ENCODE measurements at regions not wholly inside any gene's neighbourhood (a gene's known extent, or its start where the extent isn't known, plus 50 kb on each side); places are given as distances from the start of the nearest gene placed in this dataset.
"Not testable (repeated sequence)": the region's sequence is repeated elsewhere in the genome, so short reads cannot be mapped to it uniquely, and the experiment has no call there.

- no peak for DNase-seq
Observed at GRCh38 chr7:131656980-131657723, 100.7 kb upstream of the PODXL start.

GRCh38 chr7:131655866-131656265 is 99.4 kb upstream of the PODXL start:
- DNase-seq: no peak

DNA sequence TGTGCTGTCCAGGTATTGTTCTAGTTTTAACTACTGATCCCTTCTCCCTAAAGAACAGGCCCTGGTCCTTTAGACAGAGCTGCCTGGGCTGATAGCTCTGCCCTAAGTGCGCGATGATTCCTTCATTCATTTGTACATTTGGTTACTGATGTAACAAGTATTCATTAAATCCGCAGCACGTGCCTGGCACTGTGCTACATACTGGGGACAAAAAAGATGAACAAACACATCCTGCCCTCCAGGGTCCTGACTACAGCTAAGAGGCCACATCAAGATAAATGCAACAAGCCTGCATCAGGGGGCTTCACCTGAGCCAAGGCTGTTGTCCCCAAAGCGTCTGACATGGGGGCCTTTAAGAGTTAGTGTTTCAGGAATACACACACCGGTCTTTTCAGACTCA is 99.0 kb upstream of the PODXL start:
- no peak for DNase-seq

DNA sequence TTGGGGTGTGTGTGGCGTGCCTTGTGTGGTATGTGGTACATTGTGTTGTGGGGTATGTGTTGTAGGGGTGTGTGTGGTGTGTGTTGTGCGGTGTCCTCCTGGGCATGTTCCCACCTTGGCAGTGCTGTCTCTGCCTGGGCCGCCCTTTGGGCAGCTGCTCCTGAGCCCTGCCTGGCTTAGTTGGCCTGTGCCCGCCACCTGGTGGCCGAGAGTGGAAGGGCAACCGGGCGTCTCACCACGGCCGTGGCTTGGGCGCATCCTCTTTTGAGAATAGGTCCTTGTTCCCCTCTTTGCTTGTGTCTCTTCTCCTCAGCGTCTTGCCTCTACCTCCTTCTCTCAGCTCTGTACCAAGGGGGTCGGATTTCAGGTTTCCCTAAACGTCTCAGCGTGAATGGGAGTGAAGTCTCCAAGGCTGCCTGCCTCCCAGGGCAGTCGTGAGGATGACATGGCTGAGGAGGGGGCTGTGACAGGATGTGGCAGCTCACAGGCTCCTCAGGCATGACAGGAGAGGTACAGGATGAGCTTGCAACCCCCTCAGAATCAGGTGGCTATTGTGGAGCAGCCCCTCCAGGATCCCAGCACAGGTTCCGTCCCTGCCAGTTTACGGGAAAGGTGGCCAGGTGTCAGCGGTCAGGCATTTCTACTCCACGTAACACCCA is 98.4 kb upstream of the PODXL start:
- peak; percentile 88 to 91 for DNase-seq

GRCh38 chr7:131654249-131654558 is 97.8 kb upstream of the PODXL start:
- no peak for DNase-seq

DNA sequence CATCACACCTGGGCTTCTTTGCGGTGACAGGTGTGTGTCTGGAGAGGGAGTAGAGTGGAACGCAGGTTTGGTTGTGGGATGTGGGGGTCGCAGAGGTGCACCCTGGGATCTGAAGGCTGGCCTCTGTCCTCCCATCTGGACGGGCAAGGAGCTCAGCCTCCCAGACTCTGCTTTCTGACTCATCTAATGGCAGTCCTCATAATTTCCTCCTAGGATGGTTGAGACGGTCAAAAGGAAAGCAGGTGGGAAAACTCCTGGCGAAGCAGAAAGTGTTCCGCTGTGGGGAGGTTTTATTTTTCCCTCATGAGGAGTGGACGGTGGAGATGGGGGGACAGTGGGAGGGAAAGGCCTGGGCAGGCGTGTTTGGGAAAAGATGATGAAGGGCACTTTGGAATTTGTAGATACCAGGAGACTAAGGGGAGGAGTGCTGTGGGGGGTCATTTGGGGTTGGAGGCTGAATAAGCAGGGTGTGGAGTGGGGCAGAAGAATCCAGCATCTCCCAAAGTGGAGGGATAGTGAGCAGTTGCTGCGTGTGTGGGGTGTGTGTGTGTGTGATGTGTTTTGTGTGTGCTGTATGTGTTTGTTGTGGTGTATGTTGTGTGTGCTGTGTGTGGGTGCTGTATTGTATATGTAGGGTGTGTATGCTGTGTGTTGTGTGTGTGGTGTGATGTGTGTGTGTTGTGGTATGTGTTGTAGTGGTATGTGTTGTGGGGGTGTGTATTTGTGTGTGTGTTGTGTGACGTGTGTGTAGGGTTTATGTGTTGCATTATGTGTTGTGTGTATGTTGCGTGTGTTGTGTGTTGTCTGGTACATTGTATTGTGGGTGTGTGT is 97.2 kb upstream of the PODXL start:
- no peak for DNase-seq

DNA sequence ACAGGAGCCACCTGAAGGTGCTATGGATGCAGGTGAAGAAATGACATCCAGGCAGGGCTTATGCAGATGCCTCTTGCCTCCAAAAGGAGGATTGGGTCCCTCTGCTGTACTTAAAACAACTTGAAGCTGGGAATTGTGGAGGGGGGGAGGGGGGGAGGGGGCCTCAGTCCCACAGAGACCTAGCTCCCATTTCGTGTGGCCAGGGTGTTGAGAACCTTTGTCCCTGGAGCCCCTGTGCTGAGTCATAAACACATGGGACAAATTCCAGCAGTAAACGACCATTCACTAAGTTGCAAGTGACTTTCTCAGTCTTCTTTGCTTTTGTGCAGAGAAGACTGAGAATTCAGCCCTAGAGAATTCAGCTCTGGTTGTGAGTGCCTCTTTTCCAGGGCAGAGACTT is 96.5 kb upstream of the PODXL start:
- no peak for DNase-seq

DNA sequence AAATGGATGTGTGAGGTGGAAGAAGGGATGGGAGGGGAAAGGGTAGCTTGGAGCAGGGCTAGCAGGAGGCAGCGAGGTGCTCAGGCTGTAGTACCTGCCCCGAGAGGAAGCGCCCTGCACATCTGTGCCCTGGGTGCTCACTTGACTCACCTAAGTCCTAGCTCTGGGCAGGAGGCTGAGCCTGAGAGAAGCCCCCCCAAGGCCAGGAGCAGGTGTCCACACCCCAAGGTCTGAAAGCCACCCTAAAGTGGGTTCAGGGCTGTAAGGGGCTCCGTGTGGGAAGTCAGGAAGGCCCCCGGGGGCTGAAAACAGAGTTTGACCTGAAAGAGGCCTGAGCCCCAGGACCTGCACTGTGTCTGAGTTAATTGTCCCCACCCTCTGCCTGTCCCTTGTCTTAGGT is 95.8 kb upstream of the PODXL start:
- DNase-seq: no peak

- no peak for DNase-seq
Observed at GRCh38 chr7:131649879-131650278, 93.5 kb upstream of the PODXL start.

DNA sequence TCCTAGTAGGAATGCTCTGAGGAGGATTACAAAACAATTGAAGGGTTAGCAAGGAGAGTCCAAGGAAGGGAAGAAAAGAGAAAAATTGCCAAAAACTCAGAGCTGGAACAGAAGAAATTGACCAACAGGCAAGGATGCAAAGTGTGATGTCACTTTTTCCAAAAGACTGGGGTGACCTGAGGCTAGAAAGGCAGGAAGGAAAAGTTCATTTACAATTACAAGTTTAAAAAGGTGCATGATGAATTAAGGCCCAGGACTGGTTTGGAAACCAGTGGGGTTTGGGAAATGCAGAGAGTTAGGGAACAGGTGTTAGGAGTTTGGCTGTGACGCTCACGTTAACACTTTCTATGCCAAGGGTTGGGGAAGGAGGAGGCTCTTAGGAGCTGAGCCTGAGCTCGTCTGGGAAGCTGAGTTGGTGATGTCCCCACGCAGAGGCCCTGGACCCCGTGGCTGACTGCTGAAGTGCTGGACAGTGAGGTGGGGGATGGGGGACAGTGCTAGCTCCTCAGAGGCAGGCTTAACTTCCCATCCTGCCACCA is 92.6 kb upstream of the PODXL start:
- no peak for DNase-seq

GRCh38 chr7:131648491-131648890 is 92.1 kb upstream of the PODXL start:
- DNase-seq: no peak

- DNase-seq: no peak
Observed at GRCh38 chr7:131646203-131646602, 89.8 kb upstream of the PODXL start.

DNA sequence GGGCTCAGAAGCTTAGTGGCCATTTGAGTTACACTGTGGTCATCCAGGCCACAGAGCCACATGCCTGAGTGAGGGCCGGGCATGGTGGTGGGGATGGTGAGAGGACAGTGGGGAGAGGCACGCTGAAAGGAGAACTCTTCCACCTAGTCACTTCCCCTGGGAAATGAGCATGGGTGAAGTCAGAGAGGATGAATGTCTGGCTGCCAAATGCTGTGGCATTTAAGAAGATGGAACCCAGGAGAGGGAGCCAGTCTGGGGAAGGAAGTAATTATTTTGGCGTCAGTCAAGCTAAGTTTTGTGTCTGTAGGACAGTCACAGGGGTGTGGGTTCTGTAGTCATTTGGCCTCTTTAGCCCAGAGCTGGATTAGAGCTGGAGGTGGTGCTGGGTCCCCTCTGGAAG is 86.0 kb upstream of the PODXL start:
- no peak for DNase-seq

DNA sequence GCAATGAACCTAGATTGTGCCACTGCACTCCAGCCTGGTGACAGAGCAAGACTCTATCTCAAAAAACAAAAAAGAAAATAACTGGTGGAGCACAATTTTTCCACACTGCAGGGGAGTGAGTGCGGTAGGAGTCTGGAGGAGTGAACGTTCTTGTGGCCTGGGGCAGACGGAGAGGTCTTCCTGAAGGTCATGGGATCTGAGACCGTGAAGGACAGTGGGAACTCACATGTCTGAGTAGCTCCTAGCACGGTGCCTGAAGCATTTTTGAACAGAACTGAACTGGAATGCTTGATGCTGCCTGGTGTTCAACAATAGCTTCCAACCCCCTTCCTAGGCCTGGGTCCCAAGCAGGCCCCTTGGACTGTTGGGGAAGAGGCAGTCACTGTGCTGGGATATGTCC is 84.3 kb upstream of the PODXL start:
- DNase-seq: no peak

DNA sequence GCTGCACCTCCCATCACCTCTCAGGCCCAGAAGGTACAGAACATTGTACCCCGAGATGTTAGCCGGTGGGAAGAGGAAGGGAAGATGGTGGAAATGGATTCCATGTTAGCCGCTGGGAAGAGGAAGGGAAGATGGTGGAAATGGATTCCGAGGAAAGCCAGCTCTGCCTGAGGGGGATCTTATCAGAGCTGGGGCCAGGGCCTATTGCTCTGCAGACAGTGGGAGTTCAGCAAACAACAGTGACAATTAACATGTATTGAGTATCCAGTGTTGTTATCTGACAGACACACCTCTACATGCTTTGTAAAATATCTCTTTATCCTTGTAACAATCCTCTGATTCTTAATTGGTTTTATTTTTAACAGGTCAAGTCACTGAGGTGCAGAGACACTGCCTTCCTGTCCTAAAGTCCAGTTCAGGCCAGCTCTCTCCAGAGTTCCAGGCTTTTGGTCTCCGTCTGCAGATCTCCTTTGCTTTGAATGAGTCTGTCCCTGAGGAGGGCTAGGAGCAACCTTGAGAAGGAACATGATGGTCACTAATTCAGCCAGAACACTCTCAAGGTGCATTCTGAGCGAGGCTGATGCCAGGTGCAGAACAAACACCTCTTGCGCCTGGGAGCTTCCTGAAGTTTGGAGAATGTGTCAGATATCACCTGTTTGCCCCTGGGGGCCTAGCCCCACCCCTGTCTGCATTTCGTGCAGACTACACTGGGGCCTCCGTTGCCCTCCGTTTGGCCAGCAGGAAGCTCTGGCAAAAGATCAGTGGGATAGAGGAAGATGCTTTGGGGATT is 82.4 kb upstream of the PODXL start:
- DNase-seq: no peak

DNA sequence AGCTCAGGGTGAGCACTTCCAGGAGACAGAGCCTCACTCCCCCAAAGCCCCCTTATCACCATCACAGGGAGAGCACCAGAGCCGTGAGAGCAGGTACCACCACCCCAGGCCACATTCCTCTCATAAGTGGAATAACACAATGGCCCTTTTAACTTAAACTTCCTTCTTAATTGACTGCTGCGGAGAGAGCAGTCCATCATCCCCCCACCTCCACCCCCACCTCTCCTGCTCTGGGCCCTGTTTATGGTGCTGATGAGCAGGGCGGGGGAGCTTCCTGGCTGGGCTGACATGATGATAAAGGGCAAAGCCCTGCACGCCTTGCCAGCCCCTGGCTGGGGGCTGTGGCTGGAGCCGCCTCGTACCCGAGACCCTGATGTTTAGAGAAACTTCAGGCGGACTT is 81.4 kb upstream of the PODXL start:
- no peak for DNase-seq

GRCh38 chr7:131636092-131636491 is 79.7 kb upstream of the PODXL start:
- DNase-seq: no peak

DNA sequence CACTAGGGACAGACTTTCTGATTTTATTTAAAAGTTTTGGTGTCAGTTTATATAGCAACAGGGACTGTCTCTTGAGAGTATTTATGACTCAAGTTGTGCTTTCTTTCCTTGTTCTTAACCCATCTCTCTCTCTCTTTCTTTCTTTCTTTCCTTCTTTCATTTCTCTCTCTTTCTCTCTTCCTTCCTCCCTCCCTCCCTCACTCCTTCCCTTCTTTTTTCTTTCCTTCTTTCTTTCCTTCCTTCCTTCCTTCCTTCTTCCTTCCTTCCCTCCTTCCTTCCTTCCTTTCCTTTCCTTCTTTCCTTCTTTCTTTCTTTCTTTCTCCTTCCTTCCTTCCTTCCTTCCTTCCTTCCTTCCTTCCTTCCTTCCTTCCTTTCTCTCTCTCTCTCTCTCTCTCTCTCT is 77.8 kb upstream of the PODXL start:
- DNase-seq: not testable (repeated sequence)

- DNase-seq: no peak
Observed at GRCh38 chr7:131633342-131633843, 77.0 kb upstream of the PODXL start.

GRCh38 chr7:131630427-131630826 is 74.0 kb upstream of the PODXL start:
- no peak for DNase-seq

DNA sequence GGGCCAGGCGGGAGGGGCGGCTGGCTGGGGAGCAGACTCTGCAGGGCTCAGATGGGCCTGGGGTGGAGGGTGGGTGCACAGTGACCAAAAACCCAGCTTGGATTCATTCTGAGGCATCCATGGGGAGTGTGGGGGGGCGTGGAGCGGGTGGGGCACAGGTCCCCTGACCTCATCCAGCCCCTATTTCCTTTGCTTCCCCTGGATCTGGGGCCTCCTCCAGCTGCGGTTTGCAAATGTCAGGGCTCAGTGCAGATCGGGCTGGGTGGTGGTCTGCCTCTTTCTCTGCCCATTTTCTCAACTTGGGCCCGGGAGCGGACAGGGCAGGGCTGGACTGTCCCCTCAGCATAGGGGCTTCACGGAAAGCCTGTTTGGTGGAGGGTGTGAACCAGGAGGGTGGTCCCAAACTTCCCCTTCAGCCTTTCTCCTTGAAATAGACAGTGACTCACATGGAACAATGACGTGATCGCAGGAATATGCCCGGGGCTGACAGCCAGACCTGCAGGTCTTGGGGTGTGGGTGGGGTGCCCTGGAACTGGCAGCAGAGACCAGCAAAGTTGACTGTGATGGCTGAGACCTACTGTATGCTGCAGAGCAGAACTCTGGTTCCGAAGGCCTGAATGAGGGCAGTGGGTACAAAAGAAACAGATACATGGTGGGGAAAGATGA is 72.9 kb upstream of the PODXL start:
- DNase-seq: no peak

DNA sequence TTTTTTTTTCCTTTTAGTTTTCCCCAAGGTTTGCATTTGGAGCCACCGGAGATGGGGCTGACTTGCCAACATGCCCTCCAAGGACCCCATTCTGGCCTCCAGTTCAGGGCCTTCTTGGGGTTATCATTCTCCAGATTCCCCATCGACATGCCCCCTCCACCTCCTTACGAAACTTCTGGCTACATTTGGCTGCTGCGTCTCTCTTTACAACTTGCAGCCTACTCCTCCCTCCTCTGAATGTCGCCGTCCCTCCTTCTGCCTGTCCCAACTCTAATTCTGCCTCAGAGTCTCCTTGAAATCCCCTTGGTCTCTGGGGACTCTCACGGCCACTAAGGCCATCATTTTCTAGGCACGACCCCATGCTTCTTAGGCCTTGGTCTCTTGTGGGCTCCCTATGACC is 72.2 kb upstream of the PODXL start:
- no peak for DNase-seq

All from activated CD4-positive, alpha-beta T cell treated with anti-CD3 and anti-CD28 coated beads, Interleukin-2, amount 50 U/mL, for 48 hours (primary cell).